GM12891 (cell line): ENCODE measurements at regions not wholly inside any gene's neighbourhood (a gene's known extent, or its start where the extent isn't known, plus 50 kb on each side); places are given as distances from the start of the nearest gene placed in this dataset.

Source experiments
- POLR2A ChIP-seq: IDR thresholded peaks from 2 replicates; pipeline ENCODE4 v1.6.1; 2011; ENCODE audit warnings: low read depth, low read length, control low read depth
- POLR2AphosphoS5 ChIP-seq: IDR thresholded peaks from 2 replicates; pipeline ENCODE4 v1.6.1; 2011; ENCODE audit warnings: low read depth, low read length, control low read depth
- POU2F2 ChIP-seq: IDR thresholded peaks from 2 replicates; pipeline ENCODE4 v1.6.1; 2011; ENCODE audit warnings: low read depth, mild to moderate bottlenecking, control low read depth, low read length, moderate library complexity
- TAF1 ChIP-seq: IDR thresholded peaks from 2 replicates; pipeline ENCODE4 v1.6.1; 2011; ENCODE audit warnings: low read depth, low read length, control low read depth

GRCh38 chr13:80256352-80256932, 84.5 kb downstream of the SPRY2 start:
- TF ChIP-seq POLR2A (no peak), TAF1 (no peak), POU2F2 (no peak), POLR2AphosphoS5 (no peak)
